HuH-7 (cell line): ENCODE measurements at regions not wholly inside any gene's neighbourhood (a gene's known extent, or its start where the extent isn't known, plus 50 kb on each side); places are given as distances from the start of the nearest gene placed in this dataset.

Experiments
- DNase-seq: peaks from one replicate; pipeline ENCODE4 v3.0.0; 2011; ENCODE audit warnings: low spot score

- no peak for DNase-seq
Observed at GRCh38 chr18:61618816-61619215, 274.0 kb downstream of the RNF152 start.

- no peak for DNase-seq
Observed at GRCh38 chr18:61616111-61616610, 276.6 kb downstream of the RNF152 start.

GRCh38 chr18:61612517-61612916, 279.3 kb downstream of the CDH20 start:
- no peak for DNase-seq

- DNase-seq = no peak
Observed at GRCh38 chr18:61609131-61609530, 275.9 kb downstream of the CDH20 start.

- no peak for DNase-seq
Observed at GRCh38 chr18:61608316-61608715, 275.1 kb downstream of the CDH20 start.

GRCh38 chr18:61607867-61608266, 274.6 kb downstream of the CDH20 start:
- no peak for DNase-seq

GRCh38 chr18:61606759-61607158, 273.5 kb downstream of the CDH20 start:
- DNase-seq = no peak

- no peak for DNase-seq
Observed at GRCh38 chr18:61606068-61606660, 272.9 kb downstream of the CDH20 start.

- no peak for DNase-seq
Observed at GRCh38 chr18:61605376-61606067, 272.3 kb downstream of the CDH20 start.
